ENCODE measurements at regions not wholly inside any gene's neighbourhood (a gene's known extent, or its start where the extent isn't known, plus 50 kb on each side); places are given as distances from the start of the nearest gene placed in this dataset.
A peak's percentile ranks its signal among the peaks of the same experiment; 100 is the strongest.

GRCh38 chr2:19150726-19151125 lies 207.7 kb downstream of the OSR1 start:
- ATAC-seq: no peak
- no peaks in the 10 kb centered on the region for H3K36me3 ChIP-seq
- H3K27ac ChIP-seq: no peak overlapping the region
- no peak overlapping the region for H3K4me3 ChIP-seq
- TF ChIP-seq CTCF (IDR thresholded peaks at IDR 0.05): no peak
- DNase-seq: no peak
- H3K9me3 ChIP-seq: peaks cover 0 to 28% of the 10 kb centered on the region in 2 donors
- intact Hi-C loops (cut with DNase I): no loop called here
- H3K27me3 ChIP-seq: no peaks in the 10 kb centered on the region
- H3K4me1 ChIP-seq: no peaks in the 10 kb centered on the region

DNA sequence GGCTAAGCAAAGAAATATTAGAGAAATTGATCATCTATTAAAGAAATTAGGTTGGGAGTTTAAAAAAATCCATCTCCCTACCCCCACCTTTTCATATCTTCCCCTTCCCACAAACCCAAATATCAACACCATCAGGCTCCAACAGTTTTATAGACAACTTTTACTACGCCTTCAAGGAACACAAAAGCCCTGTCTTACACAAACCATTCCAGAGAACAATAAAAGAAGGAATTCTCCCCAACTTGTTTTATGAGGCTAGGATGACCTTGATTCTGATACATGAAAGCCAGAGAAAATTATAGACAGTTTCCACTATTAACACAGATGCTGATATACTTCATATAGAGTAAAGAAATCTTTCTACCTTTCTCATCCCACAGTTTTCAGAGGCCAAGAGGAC lies 211.6 kb downstream of the OSR1 start:
- Histone ChIP-seq H3K9me3 (peaks cover 0 to 21% of the 10 kb centered on the region in 2 donors), H3K4me3 (no peak overlapping the region), H3K27me3 (no peaks in the 10 kb centered on the region), H3K4me1 (no peaks in the 10 kb centered on the region), H3K36me3 (no peaks in the 10 kb centered on the region), H3K27ac (no peak overlapping the region)
- TF ChIP-seq CTCF (IDR thresholded peaks at IDR 0.05): no peak
- intact Hi-C loops (cut with DNase I): no loop called here
- no peak for DNase-seq
- no peak for ATAC-seq

GRCh38 chr2:19141234-19142004 lies 217.0 kb downstream of the OSR1 start:
- H3K27me3 ChIP-seq: no peaks in the 10 kb centered on the region
- H3K27ac ChIP-seq: peak overlapping the region in 1 of 2 donors; percentile 24

GRCh38 chr2:19140463-19141208 lies 217.8 kb downstream of the OSR1 start:
- DNase-seq (peak in 2 of 4 donors; percentile 25 to 65), ATAC-seq (peak; percentile 98)
- no peak overlapping the region for H3K4me3 ChIP-seq
- no peaks in the 10 kb centered on the region for H3K9me3 ChIP-seq
- intact Hi-C loops (cut with DNase I): no loop called here
- peak overlapping the region; percentile 24 to 38 for H3K27ac ChIP-seq
- no peak for TF ChIP-seq CTCF (IDR thresholded peaks at IDR 0.05)
- H3K27me3 ChIP-seq: no peaks in the 10 kb centered on the region
- no peaks in the 10 kb centered on the region for H3K36me3 ChIP-seq
- peaks cover 0 to 7% of the 10 kb centered on the region in 2 donors for H3K4me1 ChIP-seq

More at GRCh38 chr2:19141234-19142004, 217.0 kb downstream of the OSR1 start:
- DNase-seq (no peak), ATAC-seq (peak; percentile 7)
- Histone ChIP-seq H3K36me3 (no peaks in the 10 kb centered on the region), H3K4me1 (peaks cover 0 to 7% of the 10 kb centered on the region in 2 donors), H3K4me3 (no peak overlapping the region), H3K9me3 (no peaks in the 10 kb centered on the region)
- TF ChIP-seq CTCF (IDR thresholded peaks at IDR 0.05): no peak
- intact Hi-C loops (cut with DNase I): no loop called here

DNA sequence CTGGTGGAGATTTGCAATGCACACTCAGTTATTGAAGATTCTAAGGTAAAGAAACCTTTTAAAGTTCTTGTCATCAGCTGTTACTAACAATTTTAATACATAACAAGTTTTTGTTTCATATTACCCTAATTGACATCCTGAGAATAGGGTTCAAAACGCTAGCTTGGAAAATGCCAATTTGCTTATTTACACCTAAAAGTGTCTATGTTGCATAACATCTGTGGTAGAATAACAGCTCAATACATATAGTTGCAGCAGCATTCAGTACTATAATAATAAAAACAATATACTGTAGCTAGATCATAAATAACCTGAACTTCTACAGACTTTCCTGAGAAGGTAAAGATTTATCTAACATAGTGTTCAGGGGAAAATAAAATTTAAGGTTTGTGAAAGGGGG lies 219.0 kb downstream of the OSR1 start:
- intact Hi-C loops (cut with DNase I): no loop called here
- no peak for TF ChIP-seq CTCF (IDR thresholded peaks at IDR 0.05)
- Histone ChIP-seq H3K9me3 (peaks cover 0 to 3% of the 10 kb centered on the region in 2 donors), H3K36me3 (no peaks in the 10 kb centered on the region), H3K4me3 (no peak overlapping the region), H3K27ac (no peak overlapping the region), H3K4me1 (peaks cover 0 to 7% of the 10 kb centered on the region in 2 donors), H3K27me3 (no peaks in the 10 kb centered on the region)
- no peak for ATAC-seq
- DNase-seq: no peak
